NCI-H82 treated with DMSO at 0.1 percent for 48 hours (cell line): ENCODE measurements at regions not wholly inside any gene's neighbourhood (a gene's known extent, or its start where the extent isn't known, plus 50 kb on each side); places are given as distances from the start of the nearest gene placed in this dataset.
"Not testable (repeated sequence)": the region's sequence is repeated elsewhere in the genome, so short reads cannot be mapped to it uniquely, and the experiment has no call there.

Experiments
- DNase-seq: peaks from one replicate; lab custom pipeline; 2025; ENCODE audit not compliant: unreplicated experiment; lab: John Stamatoyannopoulos, UW

DNA sequence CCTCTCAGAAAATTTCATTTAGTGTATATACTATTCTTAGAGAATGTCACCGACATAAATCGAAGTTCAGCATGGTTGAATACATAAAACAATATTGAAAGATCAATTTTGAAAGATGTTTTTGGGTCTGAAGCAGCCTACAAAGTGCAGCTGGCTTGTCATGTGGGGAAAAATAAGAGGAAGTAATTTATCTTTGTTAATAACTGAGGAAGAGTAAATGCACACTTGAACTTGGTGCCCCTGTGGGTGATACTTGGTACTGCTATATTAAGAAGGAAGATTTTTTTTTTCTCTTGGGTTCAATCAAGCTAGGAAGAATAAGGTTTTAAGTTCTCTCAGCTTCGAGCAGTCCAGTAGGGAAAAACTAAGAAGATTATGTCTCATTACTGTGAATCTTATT is 661.3 kb downstream of the RPL10L start:
- no peak for DNase-seq

DNA sequence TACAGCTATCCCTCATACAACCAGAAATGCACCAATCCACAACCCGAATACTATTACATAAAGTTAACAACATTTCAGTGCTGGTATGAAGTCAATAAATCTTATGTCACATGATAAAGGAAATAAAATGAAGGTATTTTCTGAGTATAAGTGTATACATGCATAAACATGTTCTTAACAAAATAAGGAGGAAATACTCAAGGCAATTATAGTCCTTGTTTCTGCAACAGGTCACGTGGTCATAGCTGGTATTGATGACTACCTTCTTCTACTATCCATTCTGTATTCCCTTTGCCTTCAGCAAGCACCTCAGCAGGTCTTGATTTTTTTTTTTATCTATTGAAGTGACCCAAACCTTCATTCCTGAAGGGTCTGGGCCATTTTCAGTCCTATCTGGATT is 675.6 kb downstream of the RPL10L start:
- DNase-seq: no peak

DNA sequence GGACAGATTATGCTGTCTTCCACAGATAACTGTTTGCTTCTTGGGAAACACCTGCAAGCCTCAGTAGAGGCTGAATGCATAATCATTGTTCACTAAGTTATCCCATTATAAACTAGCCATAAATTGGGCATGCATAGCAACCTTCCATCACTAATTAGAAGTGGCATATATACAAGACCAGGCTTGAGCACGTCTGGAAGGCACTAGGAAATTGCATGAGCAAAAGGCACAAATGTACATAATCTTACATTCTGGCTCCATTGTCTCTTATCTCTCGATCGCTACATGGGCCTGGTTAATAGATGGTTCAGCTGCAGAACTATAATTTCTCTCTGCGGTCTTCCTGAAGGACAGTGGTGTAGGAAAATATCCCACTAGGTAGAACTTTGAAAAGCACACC is 679.2 kb downstream of the RPL10L start:
- no peak for DNase-seq

DNA sequence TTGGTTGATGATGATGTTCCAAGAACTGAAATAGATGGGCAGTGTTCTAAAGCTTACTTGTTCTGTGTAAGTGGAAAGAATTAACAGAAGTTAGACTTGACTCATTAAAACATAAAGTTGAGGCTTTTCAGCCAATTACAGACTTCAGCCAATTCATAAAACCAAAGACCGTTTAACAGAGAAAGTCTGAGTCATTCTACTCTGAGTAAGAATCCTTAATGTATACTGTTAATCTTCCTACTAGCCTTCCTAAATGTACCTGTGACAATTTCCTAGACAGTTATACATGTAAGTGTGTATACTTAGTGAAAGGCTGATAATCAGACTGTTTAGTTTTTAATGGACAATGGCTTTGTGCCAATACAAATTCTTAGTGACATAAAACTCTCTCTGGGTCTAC is 681.0 kb downstream of the RPL10L start:
- no peak for DNase-seq

DNA sequence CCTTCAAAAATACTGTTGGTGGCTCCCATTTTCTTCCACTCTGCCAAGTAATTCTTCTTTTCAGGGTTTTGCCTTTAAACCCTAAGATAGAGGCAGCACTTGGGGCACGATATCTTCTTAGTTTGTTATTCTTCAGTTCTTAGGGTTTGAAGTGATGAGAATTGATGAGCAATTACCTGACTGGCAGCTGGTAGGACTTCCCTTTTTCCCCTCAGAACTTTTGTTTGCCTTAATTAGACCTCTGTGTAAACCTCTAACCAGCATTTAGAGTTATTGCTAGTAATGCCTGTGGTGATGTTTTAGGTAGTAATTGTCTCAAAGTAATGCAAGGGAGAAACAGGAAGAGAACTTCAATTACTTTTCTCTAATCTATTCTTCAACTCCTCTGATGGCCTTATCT is 683.5 kb downstream of the RPL10L start:
- DNase-seq: no peak

DNA sequence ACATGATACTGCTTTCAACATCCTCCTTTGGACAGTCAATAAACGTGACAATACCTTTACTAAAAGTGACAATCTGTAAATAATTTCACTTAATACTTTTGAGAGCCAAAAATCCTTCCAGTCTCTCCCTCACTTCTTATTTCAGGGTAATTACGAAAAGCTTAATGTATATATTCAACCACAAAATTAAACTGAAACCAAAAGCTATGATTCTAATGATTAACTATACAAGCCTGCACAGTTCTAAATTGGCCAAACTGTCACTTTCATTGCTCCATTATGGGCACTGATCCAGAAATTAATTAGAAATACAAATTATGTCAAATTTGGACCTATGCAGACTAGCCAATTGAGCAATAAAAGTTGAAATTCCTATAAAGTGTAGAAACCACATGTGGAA is 696.5 kb upstream of the MIS18BP1 start:
- DNase-seq: no peak

DNA sequence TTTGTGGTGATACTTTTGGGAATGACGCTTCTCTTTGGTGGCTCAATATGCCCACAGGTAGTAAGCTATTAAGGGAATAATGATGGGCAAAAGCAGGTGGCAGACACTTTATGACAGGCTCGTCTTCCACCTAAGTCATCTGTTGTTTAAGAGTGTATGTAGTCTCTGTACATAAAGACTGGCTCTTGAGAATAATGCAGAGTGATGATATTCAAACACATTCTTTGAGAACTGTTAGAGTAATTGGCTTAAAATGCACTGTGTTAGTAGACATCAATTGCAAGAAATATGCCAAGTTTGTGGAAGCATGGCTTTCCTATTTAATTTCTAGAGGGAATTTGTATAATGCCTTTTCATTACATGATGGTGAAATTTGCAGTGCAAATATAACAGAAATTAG is 694.8 kb upstream of the MIS18BP1 start:
- DNase-seq: no peak

DNA sequence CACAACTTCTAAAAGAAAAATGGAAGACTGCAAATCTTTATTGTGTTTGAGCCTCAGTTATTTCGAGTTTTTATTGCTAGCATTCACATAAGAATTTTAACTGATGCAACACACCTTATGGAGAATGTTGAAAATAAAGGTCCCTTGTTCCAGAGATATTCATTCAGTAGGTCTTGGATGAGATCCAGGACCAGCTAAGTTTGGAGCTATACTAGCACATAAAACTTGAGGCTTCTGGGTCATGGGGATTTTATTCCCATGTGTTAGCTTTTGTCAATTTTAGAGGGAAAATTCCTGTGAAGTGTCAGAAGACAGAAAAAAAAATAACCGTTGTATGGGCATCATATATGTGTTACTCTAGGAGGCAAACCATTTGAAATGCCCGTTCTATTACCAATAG is 693.2 kb upstream of the MIS18BP1 start:
- DNase-seq: no peak

DNA sequence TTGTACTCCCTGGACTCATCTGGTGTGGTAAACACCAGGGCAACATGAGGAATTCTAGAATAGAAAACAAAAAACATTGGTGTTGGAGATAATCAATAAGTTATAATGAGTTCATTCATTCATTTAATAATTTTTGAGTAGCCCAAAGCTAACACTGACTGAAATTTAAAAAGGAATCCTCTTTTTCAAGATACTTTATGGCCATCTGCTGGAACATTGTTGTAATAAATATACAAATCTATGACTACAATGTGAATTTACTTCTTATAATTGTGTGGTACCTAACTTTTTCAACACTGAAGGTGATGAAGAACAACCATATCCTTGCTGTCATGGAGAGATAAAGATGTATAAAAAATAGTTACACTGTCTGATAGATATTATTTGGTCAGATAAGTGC is 687.3 kb upstream of the MIS18BP1 start:
- DNase-seq: no peak

DNA sequence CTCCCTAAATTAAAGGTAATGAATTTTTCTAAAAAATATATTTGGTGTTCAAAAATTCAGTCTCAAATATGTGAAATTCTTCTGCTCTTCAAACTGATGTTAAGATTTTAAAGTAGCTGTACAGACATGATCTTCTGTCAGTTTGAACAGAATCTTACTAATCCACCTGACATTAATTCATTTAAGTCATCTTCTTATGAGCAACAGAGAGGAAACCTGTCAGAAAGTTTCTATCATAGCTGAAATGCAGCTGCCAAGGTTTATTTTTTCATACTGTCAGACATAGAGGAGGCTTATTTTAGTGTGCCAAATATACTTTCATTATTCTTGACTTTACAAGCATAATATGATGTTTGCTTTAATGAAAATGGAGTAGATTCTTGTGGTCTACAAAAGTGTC is 686.6 kb upstream of the MIS18BP1 start:
- DNase-seq: no peak

DNA sequence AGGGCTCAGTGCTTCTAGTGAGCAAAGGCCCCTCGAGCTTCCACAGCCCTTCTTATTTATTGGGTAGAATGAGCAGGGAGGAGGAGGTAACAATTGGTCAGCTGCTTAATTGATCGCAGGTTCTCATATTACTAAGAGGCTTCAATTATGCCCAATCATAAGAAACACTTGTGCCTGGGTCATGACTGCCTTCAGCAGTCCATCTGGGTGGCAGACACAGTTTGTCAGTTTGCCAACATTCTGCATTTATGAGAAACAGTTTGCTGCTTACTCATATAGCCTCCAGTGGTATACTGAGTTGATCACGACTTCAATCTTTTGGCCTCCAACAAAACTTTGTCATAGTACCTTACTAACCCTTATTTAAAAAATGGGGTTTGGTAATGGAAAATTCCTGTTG is 667.0 kb upstream of the MIS18BP1 start:
- DNase-seq: not testable (repeated sequence)

DNA sequence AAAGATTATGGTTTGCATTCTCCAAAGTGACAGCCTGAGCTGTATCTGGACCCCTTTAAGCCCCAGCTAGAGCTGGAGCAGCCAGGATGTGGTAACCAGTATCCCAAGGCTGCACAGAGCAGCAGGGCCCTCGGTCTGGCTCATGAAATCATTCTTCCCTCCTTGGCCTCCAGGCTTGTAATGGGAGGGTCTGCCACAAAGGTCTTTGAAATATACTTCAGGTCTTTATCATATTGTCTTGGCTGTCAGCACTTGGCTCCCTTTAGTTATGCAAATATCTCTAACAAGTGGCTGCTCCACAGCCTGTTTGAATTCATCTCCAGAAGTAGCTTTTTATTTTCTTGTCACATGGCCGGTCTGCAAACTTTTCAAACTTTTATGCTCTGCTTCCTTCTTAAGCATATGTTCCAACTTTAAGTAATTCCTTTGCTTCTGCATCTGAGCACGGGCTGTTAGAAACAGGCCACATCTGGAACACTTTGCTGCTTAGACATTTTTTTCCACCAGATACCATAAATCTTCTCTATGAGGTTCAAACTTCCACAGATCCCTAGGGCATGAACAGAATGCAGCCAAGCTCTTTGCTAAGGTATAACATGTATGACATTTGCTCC is 663.4 kb upstream of the MIS18BP1 start:
- DNase-seq: no peak

DNA sequence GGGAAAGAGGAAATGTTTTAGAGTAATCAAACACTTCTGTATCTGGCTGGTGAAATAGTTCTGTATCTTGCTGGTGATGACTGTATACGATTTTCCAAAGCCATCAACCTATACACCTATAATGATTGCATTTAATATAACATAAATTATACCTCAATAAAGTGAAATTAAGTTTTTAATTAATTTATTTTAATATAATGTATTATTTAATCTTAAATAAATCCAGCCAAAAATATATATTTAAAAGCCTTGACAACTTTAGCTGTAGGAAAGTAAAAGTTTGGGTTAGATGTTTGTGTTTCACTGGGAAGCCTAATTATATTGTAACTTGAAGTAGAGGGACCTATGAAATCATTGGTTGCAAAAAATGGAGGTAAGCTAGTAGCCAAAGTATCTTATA is 654.8 kb upstream of the MIS18BP1 start:
- no peak for DNase-seq

DNA sequence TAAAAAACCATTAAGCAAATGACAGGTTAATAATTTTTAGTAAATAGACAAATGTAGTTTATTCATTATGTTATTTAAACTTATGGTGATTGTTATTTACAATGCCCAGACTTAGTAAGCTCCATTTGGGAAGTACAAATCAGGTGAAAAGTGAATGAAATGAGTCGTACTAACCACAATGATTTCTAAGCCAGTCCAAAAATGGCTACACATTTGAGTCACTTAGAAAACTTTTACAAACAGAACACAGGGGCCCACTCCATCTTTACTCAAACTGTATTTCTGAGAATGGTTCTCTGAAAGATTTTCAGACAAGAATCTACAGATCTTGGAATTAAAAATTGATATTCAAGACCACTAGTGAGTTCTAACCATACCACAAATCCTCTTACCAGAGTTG is 653.3 kb upstream of the MIS18BP1 start:
- DNase-seq: no peak

DNA sequence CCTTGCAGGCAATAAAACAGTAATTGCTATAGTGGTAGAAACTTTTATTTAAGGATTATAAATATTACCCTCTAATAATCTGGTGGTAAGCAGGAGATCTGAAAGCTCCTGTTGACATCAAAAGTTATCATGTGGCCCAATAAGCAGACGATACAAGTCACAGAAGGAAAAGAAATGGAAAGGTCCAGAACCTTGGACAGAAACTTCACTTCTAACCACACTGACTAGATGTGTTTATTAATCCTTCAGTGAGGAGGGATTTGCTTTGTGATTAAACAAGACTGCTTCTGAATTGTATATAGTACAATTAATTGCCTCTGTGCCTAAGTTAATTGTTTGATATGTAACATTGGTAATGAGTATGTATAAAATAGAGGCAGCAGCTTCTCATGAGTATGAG is 652.7 kb upstream of the MIS18BP1 start:
- no peak for DNase-seq

DNA sequence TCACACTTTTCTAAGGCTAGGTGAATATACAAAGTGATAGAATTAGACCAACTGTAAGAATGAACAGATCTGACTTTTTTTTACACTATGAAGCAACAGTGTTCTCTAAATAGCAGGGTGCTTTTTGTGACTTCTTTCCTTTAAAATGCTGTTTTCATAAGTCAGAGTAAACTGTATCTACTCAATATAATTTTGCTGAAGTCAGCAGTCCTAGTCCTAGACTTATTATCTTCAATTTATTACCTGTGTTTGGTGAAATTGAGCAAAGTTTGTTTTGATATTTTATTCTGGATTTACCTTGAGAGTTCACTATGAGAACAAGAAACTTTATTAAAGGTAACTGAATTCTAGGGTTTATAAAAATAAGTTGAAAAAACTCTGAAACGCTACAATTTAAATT is 651.3 kb upstream of the MIS18BP1 start:
- DNase-seq: no peak

DNA sequence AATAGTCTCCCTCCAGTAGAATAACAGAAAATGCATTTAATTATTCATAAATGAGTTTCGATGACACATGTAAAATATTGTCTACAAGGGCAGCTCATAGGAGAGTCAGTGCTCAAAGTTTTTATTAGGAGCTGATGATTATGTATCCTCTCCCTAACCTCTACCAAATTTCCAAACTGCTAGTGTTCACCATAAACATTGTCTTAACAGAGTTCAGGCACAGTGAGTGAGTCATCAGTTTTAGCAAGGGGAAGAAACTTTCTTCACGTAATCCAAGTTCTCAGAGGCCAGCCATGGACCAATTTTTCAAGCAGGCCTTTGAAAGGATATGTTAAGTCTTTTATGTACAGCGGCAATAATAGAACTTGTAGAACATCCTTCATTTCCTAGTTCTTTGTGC is 649.2 kb upstream of the MIS18BP1 start:
- no peak for DNase-seq

DNA sequence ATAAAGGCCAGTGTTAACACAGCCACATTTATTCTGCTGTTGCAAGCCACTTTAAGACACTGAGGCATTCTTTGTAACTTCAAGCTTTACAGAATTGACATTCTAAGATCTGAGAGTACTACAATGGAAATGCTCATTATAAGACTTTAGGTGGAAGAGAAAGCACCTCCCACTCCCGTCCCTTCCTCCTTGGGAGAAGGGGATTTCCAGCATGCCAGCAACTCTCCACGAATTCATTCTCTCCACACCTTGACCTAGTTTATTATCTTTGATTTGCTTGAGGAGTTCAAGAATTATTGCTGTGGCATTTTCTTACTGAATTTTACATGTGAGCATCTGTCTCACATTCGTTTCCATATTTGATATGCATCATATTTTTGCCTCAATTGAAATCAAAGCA is 644.4 kb upstream of the MIS18BP1 start:
- DNase-seq: no peak

DNA sequence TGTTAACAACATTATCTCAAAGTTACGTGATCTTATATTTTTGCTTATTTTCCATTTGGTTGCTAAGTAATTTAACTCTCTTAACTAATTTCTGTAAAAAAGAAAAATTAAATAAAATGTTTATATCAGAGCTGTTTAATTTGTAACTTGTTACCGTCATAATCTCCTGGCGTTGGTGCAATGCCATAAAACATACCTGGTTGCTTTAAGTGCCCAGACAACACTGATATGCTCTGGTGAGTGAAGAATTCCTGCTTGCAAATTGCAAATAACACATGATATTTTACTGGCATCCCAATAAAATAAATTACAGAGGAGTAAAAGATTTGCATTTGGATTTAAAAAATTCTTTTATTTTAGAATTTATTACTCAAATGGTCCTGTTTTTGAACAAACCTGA is 640.1 kb upstream of the MIS18BP1 start:
- no peak for DNase-seq

DNA sequence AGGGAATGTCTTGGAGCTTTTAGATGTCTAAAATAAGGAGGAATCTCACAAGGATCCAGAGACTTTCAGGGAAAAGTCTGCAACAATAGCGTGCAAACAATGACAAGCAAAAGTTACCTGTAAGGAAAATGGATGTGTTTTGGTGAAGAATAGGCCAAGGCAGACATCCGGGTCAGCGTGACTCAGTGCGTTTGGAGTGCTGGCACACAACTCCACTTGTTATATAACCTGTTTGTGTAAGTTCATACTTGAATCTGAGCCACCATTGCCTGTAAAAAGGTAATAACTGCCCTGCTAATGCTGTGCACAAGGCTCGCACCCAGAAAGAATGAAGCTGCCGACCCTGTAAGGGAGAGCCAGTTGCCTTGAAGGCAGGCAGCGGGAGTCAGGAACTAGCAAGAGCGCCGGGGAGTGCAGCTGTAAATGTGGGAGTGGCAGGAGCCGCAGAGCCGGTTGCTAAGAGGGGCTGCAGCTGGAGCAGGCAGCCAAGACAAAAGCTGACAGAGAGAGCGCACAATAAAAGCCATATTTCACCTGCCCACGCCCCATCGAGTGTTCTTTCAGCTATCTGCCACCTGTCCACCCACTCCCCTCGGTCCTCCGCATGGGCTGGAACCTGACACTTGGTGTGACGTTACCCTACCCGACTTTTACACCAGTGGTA is 638.5 kb upstream of the MIS18BP1 start:
- no peak for DNase-seq

DNA sequence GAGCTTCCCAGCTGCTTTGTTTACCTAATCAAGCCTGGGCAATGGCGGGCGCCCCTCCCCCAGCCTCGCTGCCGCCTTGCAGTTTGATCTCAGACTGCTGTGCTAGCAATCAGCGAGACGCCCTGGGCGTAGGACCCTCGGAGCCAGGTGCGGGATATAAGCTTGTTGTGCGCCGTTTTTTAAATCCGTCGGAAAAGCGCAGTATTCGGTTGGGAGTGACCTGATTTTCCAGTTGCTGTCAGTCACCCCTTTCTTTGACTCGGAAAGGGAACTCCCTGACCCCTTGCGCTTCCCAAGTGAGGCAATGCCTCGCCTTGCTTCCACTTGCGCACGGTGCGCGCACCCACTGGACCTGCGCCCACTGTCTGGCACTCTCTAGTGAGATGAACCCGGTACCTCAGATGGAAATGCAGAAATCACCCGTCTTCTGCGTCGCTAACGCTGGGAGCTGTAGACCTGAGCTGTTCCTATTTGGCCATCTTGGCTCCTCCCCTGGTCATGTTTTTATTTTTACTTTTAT is 635.8 kb upstream of the MIS18BP1 start:
- DNase-seq: not testable (repeated sequence)

DNA sequence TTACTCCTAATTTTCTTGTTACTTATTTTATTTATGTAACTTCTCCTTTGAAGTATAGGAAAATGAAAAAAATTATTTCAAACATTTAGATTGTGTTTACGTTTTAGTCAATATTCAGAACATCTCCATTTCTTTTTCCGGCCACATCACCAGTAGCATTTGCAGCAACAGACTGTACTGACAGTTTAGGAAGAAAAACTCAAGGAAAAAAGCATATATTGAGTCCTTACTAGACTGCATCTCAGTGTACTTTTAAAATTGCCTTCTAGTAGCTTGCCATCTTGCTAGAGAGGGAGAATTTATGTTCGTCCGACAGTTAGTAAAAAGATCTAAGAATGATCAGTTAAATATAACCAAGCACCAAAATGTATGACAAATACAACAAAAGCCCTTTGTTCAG is 625.0 kb upstream of the MIS18BP1 start:
- DNase-seq: no peak

DNA sequence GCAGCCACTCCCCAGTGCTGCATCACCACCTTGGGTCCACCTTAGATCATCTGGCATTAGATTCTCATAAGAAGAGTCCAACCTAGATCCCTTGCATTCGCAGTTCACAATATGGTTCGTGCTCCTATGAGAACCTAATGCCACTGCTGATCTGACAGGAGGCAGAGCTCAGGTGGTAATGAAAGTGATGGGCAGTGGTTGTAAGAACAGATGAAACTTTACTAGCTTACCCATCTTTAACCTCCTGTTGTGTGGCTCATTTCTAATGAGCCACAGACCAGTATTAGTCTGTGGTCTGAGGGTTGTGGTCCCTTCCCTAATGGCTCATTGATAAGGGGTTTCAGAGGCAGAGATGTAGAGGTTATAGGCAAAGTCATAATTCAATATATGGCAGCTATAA is 615.9 kb upstream of the MIS18BP1 start:
- no peak for DNase-seq
